SH-SY5Y (cell line): ENCODE measurements at regions not wholly inside any gene's neighbourhood (a gene's known extent, or its start where the extent isn't known, plus 50 kb on each side); places are given as distances from the start of the nearest gene placed in this dataset.

Experiments
- GATA2 ChIP-seq: IDR thresholded peaks from 2 replicates; pipeline ENCODE4 v1.6.1; 2011; ENCODE audit warnings: mild to moderate bottlenecking, low read depth, low read length
- GATA3 ChIP-seq: IDR thresholded peaks from 2 replicates; pipeline ENCODE4 v1.6.1; 2011; ENCODE audit warnings: low read depth, mild to moderate bottlenecking, low read length, moderate library complexity

- TF ChIP-seq GATA2 (no peak), GATA3 (no peak)
These were observed 729.3 kb upstream of the LUZP2 start for GRCh38 chr11:23767576-23767975.
